ENCODE measurements at regions not wholly inside any gene's neighbourhood (a gene's known extent, or its start where the extent isn't known, plus 50 kb on each side); places are given as distances from the start of the nearest gene placed in this dataset.

DNA sequence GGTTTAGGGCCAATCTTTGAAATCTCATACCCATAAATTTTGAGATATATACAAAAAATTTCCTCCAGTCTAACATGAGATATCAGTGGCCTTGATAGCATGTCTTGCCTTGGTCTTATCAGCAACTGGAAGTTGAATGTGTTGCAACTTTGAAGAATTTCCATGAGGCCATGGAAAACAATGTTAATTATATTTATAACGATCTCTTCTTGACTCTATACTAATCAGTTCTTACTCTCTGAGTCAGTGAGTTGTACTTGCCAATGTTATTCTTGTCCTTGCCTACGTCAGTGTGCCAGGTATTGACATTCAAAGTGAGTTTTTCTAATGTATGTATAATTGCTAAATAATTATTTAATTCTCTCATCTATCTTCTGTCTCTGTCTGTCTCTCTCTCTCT lies 535.1 kb downstream of the KCNA4 start:
- H3K27ac ChIP-seq: no peak overlapping the region
- TF ChIP-seq, protein P1, sequence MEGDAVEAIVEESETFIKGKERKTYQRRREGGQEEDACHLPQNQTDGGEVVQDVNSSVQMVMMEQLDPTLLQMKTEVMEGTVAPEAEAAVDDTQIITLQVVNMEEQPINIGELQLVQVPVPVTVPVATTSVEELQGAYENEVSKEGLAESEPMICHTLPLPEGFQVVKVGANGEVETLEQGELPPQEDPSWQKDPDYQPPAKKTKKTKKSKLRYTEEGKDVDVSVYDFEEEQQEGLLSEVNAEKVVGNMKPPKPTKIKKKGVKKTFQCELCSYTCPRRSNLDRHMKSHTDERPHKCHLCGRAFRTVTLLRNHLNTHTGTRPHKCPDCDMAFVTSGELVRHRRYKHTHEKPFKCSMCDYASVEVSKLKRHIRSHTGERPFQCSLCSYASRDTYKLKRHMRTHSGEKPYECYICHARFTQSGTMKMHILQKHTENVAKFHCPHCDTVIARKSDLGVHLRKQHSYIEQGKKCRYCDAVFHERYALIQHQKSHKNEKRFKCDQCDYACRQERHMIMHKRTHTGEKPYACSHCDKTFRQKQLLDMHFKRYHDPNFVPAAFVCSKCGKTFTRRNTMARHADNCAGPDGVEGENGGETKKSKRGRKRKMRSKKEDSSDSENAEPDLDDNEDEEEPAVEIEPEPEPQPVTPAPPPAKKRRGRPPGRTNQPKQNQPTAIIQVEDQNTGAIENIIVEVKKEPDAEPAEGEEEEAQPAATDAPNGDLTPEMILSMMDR (IDR thresholded peaks at IDR 0.05): no peak
- no peaks in the 10 kb centered on the region for H3K36me3 ChIP-seq (ENCODE audit: insufficient read depth in 1 of 2, low read depth in 1 of 2)
- no peak overlapping the region for H3K4me3 ChIP-seq
- H3K27me3 ChIP-seq (ENCODE audit: insufficient read depth in 3 of 3, low read length in 2 of 3): no peaks in the 10 kb centered on the region
- DNase-seq (no peak), ATAC-seq (no peak)
- H3K9me3 ChIP-seq: no peaks in the 10 kb centered on the region
- WGBS, 3 donors: 66 to 73% (median 66%) methylated on average over 2 of the region's 2 CpGs
- H3K4me1 ChIP-seq: no peaks in the 10 kb centered on the region
- intact Hi-C loops (cut with DNase I): no loop called here

DNA sequence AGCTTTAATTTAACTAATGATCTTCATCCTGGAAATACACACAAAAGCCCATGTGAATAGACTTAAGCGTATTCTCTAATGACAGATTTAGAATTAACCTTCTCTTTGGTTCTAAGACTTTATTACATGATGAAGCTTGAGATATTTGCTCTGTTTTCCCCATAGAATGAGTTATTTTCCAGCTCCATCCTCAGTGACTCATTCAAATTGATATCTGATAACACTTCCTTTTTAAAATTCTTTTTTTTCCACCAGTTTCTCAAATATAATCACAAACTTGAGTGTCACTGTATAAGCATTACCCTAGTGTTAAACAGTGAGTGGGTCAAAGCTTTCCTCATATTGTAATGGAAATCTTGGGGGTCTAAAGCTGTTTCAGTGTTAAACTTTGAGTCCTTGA lies 535.8 kb downstream of the KCNA4 start:
- Histone ChIP-seq H3K36me3 (ENCODE audit: insufficient read depth in 1 of 2, low read depth in 1 of 2) (no peaks in the 10 kb centered on the region), H3K27me3 (ENCODE audit: insufficient read depth in 3 of 3, low read length in 2 of 3) (no peaks in the 10 kb centered on the region), H3K4me3 (no peak overlapping the region), H3K4me1 (no peaks in the 10 kb centered on the region), H3K27ac (no peak overlapping the region), H3K9me3 (no peaks in the 10 kb centered on the region)
- DNase-seq (no peak), ATAC-seq (no peak)
- 67 to 79% (median 76%) methylated on average over 1 of the region's 1 CpG for WGBS, 3 donors
- TF ChIP-seq, protein P1 (IDR thresholded peaks at IDR 0.05): no peak
- intact Hi-C loops (cut with DNase I): no loop called here

DNA sequence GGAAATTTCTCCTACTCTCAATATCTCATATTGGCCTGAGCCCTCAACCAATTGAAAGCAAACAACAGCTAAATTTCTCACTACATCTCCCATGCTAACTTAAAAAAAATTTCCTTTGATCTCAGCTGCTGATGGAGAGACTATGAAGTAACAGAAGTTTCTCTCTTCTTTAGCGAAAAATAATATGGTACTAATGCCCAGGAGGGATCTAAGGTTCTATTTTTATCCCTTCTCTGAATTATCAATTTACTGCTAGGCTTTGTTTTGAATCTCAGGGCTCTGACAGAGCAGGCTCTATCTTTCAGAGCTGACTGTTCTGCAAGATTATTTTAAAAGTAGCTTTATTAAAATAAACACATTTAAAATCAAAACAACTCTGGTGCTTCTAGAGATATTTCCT lies 558.6 kb downstream of the KCNA4 start:
- no peak for ATAC-seq

DNA sequence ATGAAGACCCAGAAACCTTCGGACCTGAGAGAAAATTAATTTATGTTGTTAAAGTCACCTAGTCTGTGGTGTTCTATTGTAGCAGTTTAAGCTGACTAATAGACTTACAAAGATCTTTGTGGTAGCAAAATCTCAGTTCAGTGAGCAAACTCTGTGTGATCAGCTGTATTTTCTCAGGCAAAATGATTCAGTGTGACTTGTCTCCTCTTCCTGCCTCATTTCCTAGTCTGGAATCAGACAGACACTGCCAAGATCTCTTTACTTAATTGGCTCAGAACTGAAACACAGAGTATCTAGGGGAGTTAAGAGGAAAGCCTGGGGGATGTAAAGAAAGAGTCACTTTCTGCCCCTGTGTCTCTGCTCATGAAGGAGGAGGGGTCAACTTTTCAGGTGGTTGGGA lies 564.7 kb downstream of the KCNA4 start:
- WGBS, 3 donors: 61 to 70% (median 69%) methylated on average over 1 of the region's 1 CpG
- H3K4me1 ChIP-seq: no peaks in the 10 kb centered on the region
- DNase-seq (no peak), ATAC-seq (no peak)
- H3K9me3 ChIP-seq: no peaks in the 10 kb centered on the region
- H3K4me3 ChIP-seq: no peak overlapping the region
- no peak overlapping the region for H3K27ac ChIP-seq
- H3K27me3 ChIP-seq (ENCODE audit: insufficient read depth in 3 of 3, low read length in 2 of 3): no peaks in the 10 kb centered on the region
- intact Hi-C loops (cut with DNase I): no loop called here
- H3K36me3 ChIP-seq (ENCODE audit: insufficient read depth in 1 of 2, low read depth in 1 of 2): no peaks in the 10 kb centered on the region
- TF ChIP-seq, protein P1 (IDR thresholded peaks at IDR 0.05): no peak

More for the DNA sequence above, 558.6 kb downstream of the KCNA4 start:
- intact Hi-C loops (cut with DNase I): no loop called here
- Histone ChIP-seq H3K27me3 (ENCODE audit: insufficient read depth in 3 of 3, low read length in 2 of 3) (no peaks in the 10 kb centered on the region), H3K4me3 (no peak overlapping the region), H3K4me1 (no peaks in the 10 kb centered on the region), H3K9me3 (no peaks in the 10 kb centered on the region), H3K27ac (no peak overlapping the region), H3K36me3 (ENCODE audit: insufficient read depth in 1 of 2, low read depth in 1 of 2) (no peaks in the 10 kb centered on the region)
- TF ChIP-seq, protein P1 (IDR thresholded peaks at IDR 0.05): no peak
- DNase-seq: no peak
- WGBS, 3 donors: 4 to 6% (median 5%) methylated on average over 1 of the region's 1 CpG

DNA sequence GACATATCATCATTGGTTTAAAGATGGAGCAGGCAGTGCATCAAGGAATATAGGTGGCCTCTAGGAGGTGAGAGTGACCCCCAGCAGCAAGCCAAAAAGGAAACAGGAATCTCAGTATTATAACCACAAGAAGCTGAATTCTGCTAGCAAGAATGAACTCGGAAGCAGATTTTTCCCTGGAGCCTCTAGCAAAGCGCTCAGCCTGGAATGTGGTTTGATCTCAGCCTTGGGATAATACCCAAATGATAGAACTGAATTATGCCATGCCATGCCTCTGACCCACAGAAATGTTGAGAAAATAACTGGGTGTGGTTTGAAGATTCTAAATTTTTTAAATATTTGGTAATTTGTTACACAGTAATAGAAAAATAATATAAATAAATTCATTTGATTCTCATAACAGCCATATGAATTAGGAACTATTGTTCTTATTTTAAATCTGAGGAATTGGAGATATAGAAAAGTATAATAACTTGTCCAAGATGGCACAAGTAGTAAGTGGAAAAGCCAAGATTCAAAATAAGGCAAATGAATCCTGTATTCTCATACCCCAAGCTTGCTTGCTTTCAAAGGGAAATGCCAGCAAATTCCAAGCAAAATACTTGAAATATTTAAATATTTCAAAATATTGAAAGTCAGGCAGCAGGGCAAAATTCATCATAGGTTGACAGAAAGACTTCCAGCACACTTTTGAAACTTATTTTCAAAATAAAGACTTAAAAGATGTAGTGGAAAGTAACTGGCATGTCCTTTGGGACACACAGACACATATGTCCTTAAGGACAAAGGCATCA lies 567.4 kb downstream of the KCNA4 start:
- no peaks in the 10 kb centered on the region for H3K4me1 ChIP-seq
- no peak overlapping the region for H3K4me3 ChIP-seq
- intact Hi-C loops (cut with DNase I): no loop called here
- H3K9me3 ChIP-seq: no peaks in the 10 kb centered on the region
- H3K36me3 ChIP-seq (ENCODE audit: insufficient read depth in 1 of 2, low read depth in 1 of 2): no peaks in the 10 kb centered on the region
- no peaks in the 10 kb centered on the region for H3K27me3 ChIP-seq (ENCODE audit: insufficient read depth in 3 of 3, low read length in 2 of 3)
- DNase-seq (no peak), ATAC-seq (no peak)
- WGBS, 3 donors: 44 to 55% (median 46%) methylated on average over 2 of the region's 2 CpGs
- H3K27ac ChIP-seq: no peak overlapping the region
- TF ChIP-seq, protein P1 (IDR thresholded peaks at IDR 0.05): no peak

Data from psoas muscle (tissue), 7 donors.